ENCODE measurements at regions not wholly inside any gene's neighbourhood (a gene's known extent, or its start where the extent isn't known, plus 50 kb on each side); places are given as distances from the start of the nearest gene placed in this dataset.

GRCh38 chr4:152039691-152040090, 278.9 kb upstream of the GATB start:
- no peak for TF ChIP-seq CTCF (IDR thresholded peaks at IDR 0.05; ENCODE audit: insufficient read depth, low read length, poor library complexity, severe bottlenecking)
- no peak overlapping the region for H3K4me3 ChIP-seq (ENCODE audit: low read depth, low read length)
- no peak for DNase-seq (ENCODE audit: low read depth)
- H3K36me3 ChIP-seq (ENCODE audit: control insufficient read depth, insufficient read depth, low read length) = no peaks in the 10 kb centered on the region
- no peaks in the 10 kb centered on the region for H3K27me3 ChIP-seq (ENCODE audit: control insufficient read depth, insufficient read depth, low read length)

GRCh38 chr4:152039023-152039481, 278.2 kb upstream of the GATB start:
- Histone ChIP-seq H3K36me3 (ENCODE audit: control insufficient read depth, insufficient read depth, low read length) (no peaks in the 10 kb centered on the region), H3K27me3 (ENCODE audit: control insufficient read depth, insufficient read depth, low read length) (no peaks in the 10 kb centered on the region), H3K4me3 (ENCODE audit: low read depth, low read length) (no peak overlapping the region)
- no peak for TF ChIP-seq CTCF (IDR thresholded peaks at IDR 0.05; ENCODE audit: insufficient read depth, low read length, poor library complexity, severe bottlenecking)
- no peak for DNase-seq (ENCODE audit: low read depth)

GRCh38 chr4:152038238-152038637, 277.4 kb upstream of the GATB start:
- H3K27me3 ChIP-seq (ENCODE audit: control insufficient read depth, insufficient read depth, low read length) = no peaks in the 10 kb centered on the region
- no peak overlapping the region for H3K4me3 ChIP-seq (ENCODE audit: low read depth, low read length)
- no peak for TF ChIP-seq CTCF (IDR thresholded peaks at IDR 0.05; ENCODE audit: insufficient read depth, low read length, poor library complexity, severe bottlenecking)
- DNase-seq (ENCODE audit: low read depth) = no peak
- H3K36me3 ChIP-seq (ENCODE audit: control insufficient read depth, insufficient read depth, low read length) = no peaks in the 10 kb centered on the region

- Histone ChIP-seq H3K27me3 (ENCODE audit: control insufficient read depth, insufficient read depth, low read length) (no peaks in the 10 kb centered on the region), H3K4me3 (ENCODE audit: low read depth, low read length) (no peak overlapping the region), H3K36me3 (ENCODE audit: control insufficient read depth, insufficient read depth, low read length) (no peaks in the 10 kb centered on the region)
- no peak for TF ChIP-seq CTCF (IDR thresholded peaks at IDR 0.05; ENCODE audit: insufficient read depth, low read length, poor library complexity, severe bottlenecking)
- DNase-seq (ENCODE audit: low read depth) = no peak
Measured at GRCh38 chr4:152037435-152037834, 276.6 kb upstream of the GATB start.

GRCh38 chr4:152033621-152034020, 272.8 kb upstream of the GATB start:
- Histone ChIP-seq H3K4me3 (ENCODE audit: low read depth, low read length) (no peak overlapping the region), H3K27me3 (ENCODE audit: control insufficient read depth, insufficient read depth, low read length) (no peaks in the 10 kb centered on the region), H3K36me3 (ENCODE audit: control insufficient read depth, insufficient read depth, low read length) (no peaks in the 10 kb centered on the region)
- no peak for TF ChIP-seq CTCF (IDR thresholded peaks at IDR 0.05; ENCODE audit: insufficient read depth, low read length, poor library complexity, severe bottlenecking)
- no peak for DNase-seq (ENCODE audit: low read depth)

GRCh38 chr4:152032722-152033131, 271.9 kb upstream of the GATB start:
- DNase-seq (ENCODE audit: low read depth) = no peak
- no peak for TF ChIP-seq CTCF (IDR thresholded peaks at IDR 0.05; ENCODE audit: insufficient read depth, low read length, poor library complexity, severe bottlenecking)
- no peak overlapping the region for H3K4me3 ChIP-seq (ENCODE audit: low read depth, low read length)
- no peaks in the 10 kb centered on the region for H3K36me3 ChIP-seq (ENCODE audit: control insufficient read depth, insufficient read depth, low read length)
- H3K27me3 ChIP-seq (ENCODE audit: control insufficient read depth, insufficient read depth, low read length) = no peaks in the 10 kb centered on the region
